Keratinocyte (primary cell): ENCODE measurements at regions not wholly inside any gene's neighbourhood (a gene's known extent, or its start where the extent isn't known, plus 50 kb on each side); places are given as distances from the start of the nearest gene placed in this dataset.

ENCODE experiments used
- DNase-seq: peaks from one replicate; pipeline ENCODE4 v3.0.0-alpha.2; 2011; ENCODE audit warnings: low read depth, missing footprints, low spot score
- FAIRE-seq: peaks from 2 replicates; lab custom pipeline; 2011; peaks lifted over from hg19 to GRCh38; lab: Jason Lieb, UNC
- H2AFZ ChIP-seq: 2 replicates; pipeline ENCODE4 v1.6.0; 2012; ENCODE audit warnings: low read length, control low read depth, inconsistent platforms; ENCODE audit not compliant: control insufficient read depth
- H3K27ac ChIP-seq: 2 replicates; pipeline ENCODE4 v1.5.1; 2011; ENCODE audit warnings: low read length; ENCODE audit not compliant: control insufficient read depth, insufficient read depth
- H3K27me3 ChIP-seq: 3 replicates; pipeline ENCODE4 v1.6.0; 2011; ENCODE audit warnings: low read length; ENCODE audit not compliant: control insufficient read depth, insufficient read depth; ENCODE audit errors: extremely low read depth
- H3K36me3 ChIP-seq, 2 experiments: 2 replicates in 1 of 2; 3 replicates in 1 of 2; pipeline ENCODE4 v1.5.1; 2011; ENCODE audit warnings: low read length in 2 of 2, mild to moderate bottlenecking in 1 of 2; ENCODE audit not compliant: control insufficient read depth in 2 of 2, insufficient read depth in 2 of 2; ENCODE audit errors: extremely low read depth in 1 of 2
- H3K4me1 ChIP-seq: 3 replicates; pipeline ENCODE4 v1.5.1; 2011; ENCODE audit warnings: low read length; ENCODE audit not compliant: control insufficient read depth, insufficient read depth; ENCODE audit errors: extremely low read depth
- H3K4me2 ChIP-seq: 3 replicates; pipeline ENCODE4 v1.6.0; 2011; ENCODE audit warnings: low read depth, low read length; ENCODE audit not compliant: control insufficient read depth, insufficient read depth; ENCODE audit errors: extremely low read depth
- H3K4me3 ChIP-seq, 3 experiments: fragments of 200-600 bp in 1 of 3; sonication (generic) in 1 of 3; 2 replicates in 2 of 3; 3 replicates in 1 of 3; pipeline ENCODE4 v1.5.1; 2011 to 2016; ENCODE audit warnings: low read length in 3 of 3, mild to moderate bottlenecking in 3 of 3, control low read depth in 2 of 3, inconsistent platforms in 1 of 3, low read depth in 1 of 3, mixed read lengths in 1 of 3, mixed run types in 1 of 3, moderate library complexity in 1 of 3; ENCODE audit not compliant: control insufficient read depth in 2 of 3, insufficient read depth in 2 of 3; ENCODE audit errors: extremely low read depth in 1 of 3
- H3K79me2 ChIP-seq: 2 replicates; pipeline ENCODE4 v1.6.0; 2012; ENCODE audit warnings: low read length; ENCODE audit not compliant: control insufficient read depth, insufficient read depth
- H3K9ac ChIP-seq: 3 replicates; pipeline ENCODE4 v1.6.0; 2011; ENCODE audit warnings: low read length; ENCODE audit not compliant: control insufficient read depth, insufficient read depth; ENCODE audit errors: extremely low read depth
- H3K9me1 ChIP-seq: 3 replicates; pipeline ENCODE4 v1.6.0; 2011; ENCODE audit warnings: low read length; ENCODE audit not compliant: control insufficient read depth, insufficient read depth; ENCODE audit errors: extremely low read depth
- H3K9me3 ChIP-seq: 2 replicates; pipeline ENCODE4 v1.5.1; 2012; ENCODE audit warnings: low read depth, low read length; ENCODE audit not compliant: control insufficient read depth
- H4K20me1 ChIP-seq: 3 replicates; pipeline ENCODE4 v1.6.0; 2011; ENCODE audit warnings: low read length; ENCODE audit not compliant: control insufficient read depth, insufficient read depth; ENCODE audit errors: extremely low read depth
- EZH2 ChIP-seq: IDR thresholded peaks from one replicate; pipeline ENCODE4 v1.6.1; 2012; ENCODE audit warnings: inconsistent platforms, mild to moderate bottlenecking, low read length, moderate library complexity
- dilution Hi-C: fragments of 300-500 bp; cut with MboI; formaldehyde crosslinking; loops from one replicate; pipeline ENCODE4 v1.7.0; 2020; ENCODE audit warnings: low sequenced_read_pairs; ENCODE audit not compliant: extremely low pct_ligation_motif_present
- TF ChIP-seq, protein P1 (sequence below), 3 experiments: IDR thresholded peaks in 1 of 3; conservative IDR thresholded peaks in 1 of 3; optimal IDR thresholded peaks in 1 of 3; 2 replicates in 2 of 3; 3 replicates in 1 of 3; pipeline versions ENCODE3 to v1.5.1; 2011; ENCODE audit warnings: low read length in 3 of 3, mild to moderate bottlenecking in 3 of 3, moderate library complexity in 2 of 3, control low read depth in 1 of 3, inconsistent platforms in 1 of 3; ENCODE audit not compliant: insufficient read depth in 2 of 3; ENCODE audit errors: extremely low read depth in 1 of 3

DNA sequence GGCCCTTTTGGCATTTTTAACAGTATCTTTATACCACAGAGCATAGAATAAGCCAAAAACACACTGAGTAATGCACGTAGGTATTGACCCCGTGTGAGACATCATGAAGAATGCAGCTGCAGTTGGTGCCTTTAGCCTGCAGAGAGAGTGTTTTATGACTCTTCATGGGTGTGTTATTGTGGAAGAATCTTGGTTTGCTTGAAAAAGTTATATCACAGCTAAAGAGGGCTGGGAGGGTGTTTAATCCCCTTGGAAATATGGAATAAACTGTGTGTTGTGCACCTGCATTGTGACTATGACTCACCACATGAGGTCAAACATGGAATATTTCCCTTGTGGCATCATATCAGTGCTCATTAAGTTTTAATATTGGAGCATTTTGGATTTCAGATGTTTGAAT lies 458.7 kb downstream of the CDH9 start:
- no peak for DNase-seq
- no peaks in the 10 kb centered on the region for H3K9me3 ChIP-seq
- H3K27ac ChIP-seq = no peak overlapping the region
- no peaks in the 10 kb centered on the region for H3K9me1 ChIP-seq
- no peak for FAIRE-seq
- H4K20me1 ChIP-seq = no peaks in the 10 kb centered on the region
- no peaks in the 10 kb centered on the region for H3K36me3 ChIP-seq
- dilution Hi-C loops = no loop called here
- H2AFZ ChIP-seq = no peak overlapping the region
- H3K9ac ChIP-seq = no peak overlapping the region
- H3K4me2 ChIP-seq = no peak overlapping the region
- no peaks in the 10 kb centered on the region for H3K79me2 ChIP-seq
- no peaks in the 10 kb centered on the region for H3K27me3 ChIP-seq
- H3K4me1 ChIP-seq = no peaks in the 10 kb centered on the region
- H3K4me3 ChIP-seq = no peak overlapping the region
- TF ChIP-seq, protein P1, sequence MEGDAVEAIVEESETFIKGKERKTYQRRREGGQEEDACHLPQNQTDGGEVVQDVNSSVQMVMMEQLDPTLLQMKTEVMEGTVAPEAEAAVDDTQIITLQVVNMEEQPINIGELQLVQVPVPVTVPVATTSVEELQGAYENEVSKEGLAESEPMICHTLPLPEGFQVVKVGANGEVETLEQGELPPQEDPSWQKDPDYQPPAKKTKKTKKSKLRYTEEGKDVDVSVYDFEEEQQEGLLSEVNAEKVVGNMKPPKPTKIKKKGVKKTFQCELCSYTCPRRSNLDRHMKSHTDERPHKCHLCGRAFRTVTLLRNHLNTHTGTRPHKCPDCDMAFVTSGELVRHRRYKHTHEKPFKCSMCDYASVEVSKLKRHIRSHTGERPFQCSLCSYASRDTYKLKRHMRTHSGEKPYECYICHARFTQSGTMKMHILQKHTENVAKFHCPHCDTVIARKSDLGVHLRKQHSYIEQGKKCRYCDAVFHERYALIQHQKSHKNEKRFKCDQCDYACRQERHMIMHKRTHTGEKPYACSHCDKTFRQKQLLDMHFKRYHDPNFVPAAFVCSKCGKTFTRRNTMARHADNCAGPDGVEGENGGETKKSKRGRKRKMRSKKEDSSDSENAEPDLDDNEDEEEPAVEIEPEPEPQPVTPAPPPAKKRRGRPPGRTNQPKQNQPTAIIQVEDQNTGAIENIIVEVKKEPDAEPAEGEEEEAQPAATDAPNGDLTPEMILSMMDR (optimal IDR thresholded peaks at IDR 0.05 in 1 of 3, IDR thresholded peaks at IDR 0.05 in 1 of 3, conservative IDR thresholded peaks at IDR 0.05 in 1 of 3; ENCODE audit: extremely low read depth in 1 of 3, insufficient read depth in 2 of 3, low read length in 3 of 3) = no peak
- TF ChIP-seq EZH2 = no peak

DNA sequence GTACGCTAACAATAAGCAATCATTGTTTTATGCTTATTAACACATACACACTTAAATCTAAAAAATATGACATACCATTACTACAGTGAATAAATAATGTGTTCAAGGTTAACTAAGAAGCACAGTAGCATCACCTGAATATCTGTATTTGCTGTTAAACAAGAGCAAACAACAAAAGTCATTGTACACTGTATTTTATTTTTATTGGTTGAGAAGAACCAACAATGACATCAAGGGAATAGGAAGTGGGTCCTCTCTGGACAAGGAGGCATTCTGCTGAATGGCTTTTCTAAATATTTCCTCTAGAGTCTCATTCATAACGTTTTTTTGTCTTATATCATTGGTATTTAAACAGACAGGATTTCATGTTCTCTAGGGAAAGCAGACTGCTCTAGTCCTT lies 460.4 kb downstream of the CDH9 start:
- Histone ChIP-seq H2AFZ (no peak overlapping the region), H3K27me3 (no peaks in the 10 kb centered on the region), H3K79me2 (no peaks in the 10 kb centered on the region), H3K4me2 (no peak overlapping the region), H3K4me1 (no peaks in the 10 kb centered on the region), H3K27ac (no peak overlapping the region), H3K36me3 (no peaks in the 10 kb centered on the region), H3K9me1 (no peaks in the 10 kb centered on the region), H4K20me1 (no peaks in the 10 kb centered on the region), H3K9me3 (no peaks in the 10 kb centered on the region), H3K9ac (no peak overlapping the region), H3K4me3 (no peak overlapping the region)
- TF ChIP-seq, protein P1 (optimal IDR thresholded peaks at IDR 0.05 in 1 of 3, IDR thresholded peaks at IDR 0.05 in 1 of 3, conservative IDR thresholded peaks at IDR 0.05 in 1 of 3; ENCODE audit: extremely low read depth in 1 of 3, insufficient read depth in 2 of 3, low read length in 3 of 3) = no peak
- no peak for TF ChIP-seq EZH2
- dilution Hi-C loops = no loop called here
- DNase-seq (no peak), FAIRE-seq (no peak)
